ENCODE measurements at regions not wholly inside any gene's neighbourhood (a gene's known extent, or its start where the extent isn't known, plus 50 kb on each side); places are given as distances from the start of the nearest gene placed in this dataset.

DNA sequence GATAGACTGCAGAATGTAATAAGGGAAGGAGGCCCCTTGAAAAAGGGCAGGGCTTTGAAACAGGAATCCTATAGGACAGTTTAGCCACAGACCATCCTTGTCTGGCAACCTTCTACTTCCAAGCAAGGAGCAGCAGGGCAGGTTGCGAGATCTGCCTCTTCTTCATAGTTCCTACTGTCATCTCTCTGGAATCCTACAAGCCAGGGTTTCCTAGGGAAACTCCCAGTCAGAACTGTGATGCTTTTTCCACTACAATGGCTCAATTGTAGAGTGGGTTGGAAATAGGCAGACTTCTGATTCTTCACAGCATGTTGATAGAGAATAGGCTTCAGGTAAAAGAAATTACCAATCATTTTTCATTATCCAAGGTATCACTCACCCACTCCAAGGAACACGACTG is 186.3 kb downstream of the DACT1 start:
- no peak overlapping the region for H4K5ac ChIP-seq (ENCODE audit: insufficient read length, low read depth, low read length)
- no peak overlapping the region for H3K56ac ChIP-seq (ENCODE audit: insufficient read length, low read depth, low read length)
- no peak overlapping the region for H3K23ac ChIP-seq (ENCODE audit: insufficient read length, low read depth, low read length)
- H3K9me3 Mint-ChIP-seq, result peaks cover 5 to 10% of the 10 kb centered on the region in 2 experiments; a peak in 3 of 5 replicates
- peaks cover 2% of the 10 kb centered on the region for H3K27me3 Mint-ChIP-seq (ENCODE audit: low read depth)
- no peaks in the 10 kb centered on the region for H4K20me1 ChIP-seq (ENCODE audit: control insufficient read depth, insufficient read depth, insufficient read length)
- H2AK5ac ChIP-seq (ENCODE audit: insufficient read length, low read length), result no peak overlapping the region
- H2AFZ ChIP-seq (ENCODE audit: low read length), result no peak overlapping the region
- H3K4ac ChIP-seq (ENCODE audit: low read depth, low read length), result no peak overlapping the region
- H3K79me2 ChIP-seq (ENCODE audit: insufficient read depth, low read length), result no peaks in the 10 kb centered on the region
- H3K36me3 Mint-ChIP-seq (ENCODE audit: insufficient read depth in 1 of 3, low read depth in 3 of 3), result peaks cover 0 to 2% (median 0%) of the 10 kb centered on the region in 3 experiments; a peak in 2 of 7 replicates
- no peak for DNase-seq
- H3K18ac ChIP-seq (ENCODE audit: insufficient read length, low read depth, low read length), result no peak overlapping the region
- no peak overlapping the region for H3K4me3 Mint-ChIP-seq
- no peak overlapping the region for H2BK120ac ChIP-seq (ENCODE audit: low read depth, low read length, poor library complexity, severe bottlenecking)
- no peak overlapping the region for H3K9ac ChIP-seq (ENCODE audit: extremely low read depth, insufficient read length, low read length)
- no peak overlapping the region for H4K91ac ChIP-seq (ENCODE audit: insufficient read length, low read depth, low read length)
- no peaks in the 10 kb centered on the region for H3K23me2 ChIP-seq (ENCODE audit: insufficient read length, low read depth, low read length, poor library complexity, severe bottlenecking)
- H2BK20ac ChIP-seq (ENCODE audit: low read depth, low read length, poor library complexity, severe bottlenecking), result no peak overlapping the region
- H3K4me2 ChIP-seq (ENCODE audit: insufficient read depth, insufficient read length, low read length), result no peak overlapping the region
- no peak overlapping the region for H3K27ac Mint-ChIP-seq
- no peaks in the 10 kb centered on the region for H3K4me1 ChIP-seq (ENCODE audit: insufficient read depth, low read length)
- no peak overlapping the region for H2BK15ac ChIP-seq (ENCODE audit: low read depth, low read length)
- H2BK12ac ChIP-seq (ENCODE audit: insufficient read length, low read depth, low read length), result no peak overlapping the region
- no peaks in the 10 kb centered on the region for H3K4me1 Mint-ChIP-seq
- no peak overlapping the region for H3T11ph ChIP-seq (ENCODE audit: low read length)
- WGBS (ENCODE audit: extremely low coverage, insufficient read length, low lambda C conversion rate), result no CpG with 5 or more reads among the region's 2 CpGs
- no peak overlapping the region for H3K27ac ChIP-seq (ENCODE audit: insufficient read length, low read depth, low read length)
- H2BK5ac ChIP-seq (ENCODE audit: insufficient read length, low read length), result no peak overlapping the region
- no peaks in the 10 kb centered on the region for H3K79me1 ChIP-seq (ENCODE audit: insufficient read depth, low read depth, low read length, poor library complexity, severe bottlenecking)
- no peak overlapping the region for H3K14ac ChIP-seq (ENCODE audit: insufficient read depth, low read length)
- no peak overlapping the region for H4K8ac ChIP-seq (replicated peaks; ENCODE audit: insufficient read length, low read depth, low read length)
- TF ChIP-seq, protein P1, sequence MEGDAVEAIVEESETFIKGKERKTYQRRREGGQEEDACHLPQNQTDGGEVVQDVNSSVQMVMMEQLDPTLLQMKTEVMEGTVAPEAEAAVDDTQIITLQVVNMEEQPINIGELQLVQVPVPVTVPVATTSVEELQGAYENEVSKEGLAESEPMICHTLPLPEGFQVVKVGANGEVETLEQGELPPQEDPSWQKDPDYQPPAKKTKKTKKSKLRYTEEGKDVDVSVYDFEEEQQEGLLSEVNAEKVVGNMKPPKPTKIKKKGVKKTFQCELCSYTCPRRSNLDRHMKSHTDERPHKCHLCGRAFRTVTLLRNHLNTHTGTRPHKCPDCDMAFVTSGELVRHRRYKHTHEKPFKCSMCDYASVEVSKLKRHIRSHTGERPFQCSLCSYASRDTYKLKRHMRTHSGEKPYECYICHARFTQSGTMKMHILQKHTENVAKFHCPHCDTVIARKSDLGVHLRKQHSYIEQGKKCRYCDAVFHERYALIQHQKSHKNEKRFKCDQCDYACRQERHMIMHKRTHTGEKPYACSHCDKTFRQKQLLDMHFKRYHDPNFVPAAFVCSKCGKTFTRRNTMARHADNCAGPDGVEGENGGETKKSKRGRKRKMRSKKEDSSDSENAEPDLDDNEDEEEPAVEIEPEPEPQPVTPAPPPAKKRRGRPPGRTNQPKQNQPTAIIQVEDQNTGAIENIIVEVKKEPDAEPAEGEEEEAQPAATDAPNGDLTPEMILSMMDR (conservative IDR thresholded peaks at IDR 0.05), result no peak
- no peaks in the 10 kb centered on the region for H3K9me3 ChIP-seq (ENCODE audit: control insufficient read depth, low read depth, low read length)
- no peaks in the 10 kb centered on the region for H3K27me3 ChIP-seq (ENCODE audit: insufficient read depth, low read length)
